Effector memory CD8-positive, alpha-beta T cell (primary cell): ENCODE measurements at regions not wholly inside any gene's neighbourhood (a gene's known extent, or its start where the extent isn't known, plus 50 kb on each side); places are given as distances from the start of the nearest gene placed in this dataset.

Source experiments
- ATAC-seq: fragments of 150-1000 bp; cut with Tn5 transposase; replicated peaks from 2 replicates; pipeline ENCODE4 v1.10.0; 2021; ENCODE audit warnings: mild to moderate bottlenecking, moderate library complexity
- DNase-seq, 3 experiments: peaks; one replicate each; pipeline ENCODE4 v3.0.0; 2021
- H3K27ac Mint-ChIP-seq, 2 donors: one replicate each; pipeline ENCODE4 v1.8.0; 2022; ENCODE audit warnings: mild to moderate bottlenecking in 2 of 2, mixed read lengths in 2 of 2, moderate library complexity in 2 of 2
- H3K27me3 Mint-ChIP-seq, 2 donors: one replicate each; pipeline ENCODE4 v1.8.0; 2022; ENCODE audit warnings: mixed read lengths in 2 of 2
- H3K36me3 Mint-ChIP-seq: one replicate; pipeline ENCODE4 v1.8.0; 2022; ENCODE audit warnings: mild to moderate bottlenecking, moderate library complexity, mixed read lengths; ENCODE audit not compliant: insufficient read depth
- H3K4me1 Mint-ChIP-seq, 2 donors: one replicate each; pipeline ENCODE4 v1.8.0; 2022; ENCODE audit warnings: low read depth in 2 of 2, mixed read lengths in 2 of 2
- H3K4me3 Mint-ChIP-seq, 2 donors: one replicate each; pipeline ENCODE4 v1.8.0; 2022; ENCODE audit warnings: mild to moderate bottlenecking in 2 of 2, mixed read lengths in 2 of 2, moderate library complexity in 2 of 2
- H3K9me3 Mint-ChIP-seq, 2 donors: one replicate each; pipeline ENCODE4 v1.8.0; 2022; ENCODE audit warnings: mixed read lengths in 2 of 2

DNA sequence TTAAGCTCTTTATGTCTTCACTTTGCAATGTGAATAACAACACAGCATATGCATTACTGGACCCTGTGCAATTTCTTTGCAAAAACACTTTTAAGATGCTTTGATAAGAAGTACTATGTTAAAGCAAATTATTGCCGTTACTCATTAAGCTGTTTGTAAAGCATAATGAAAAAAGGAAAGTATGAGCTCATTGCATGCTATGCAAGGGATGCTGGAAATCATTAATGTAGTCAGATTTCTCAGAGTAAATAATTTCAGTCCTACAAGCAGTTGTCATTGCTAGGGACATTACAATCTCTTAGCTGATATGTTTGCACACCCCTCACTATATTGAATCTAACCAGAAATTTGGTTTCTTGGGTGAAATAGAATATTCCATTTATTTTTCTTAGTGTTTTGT is 982.5 kb upstream of the ADGRL2 start:
- no peaks in the 10 kb centered on the region for H3K4me1 Mint-ChIP-seq
- no peak overlapping the region for H3K4me3 Mint-ChIP-seq
- no peak for ATAC-seq
- H3K27me3 Mint-ChIP-seq, result no peaks in the 10 kb centered on the region
- no peak for DNase-seq
- H3K27ac Mint-ChIP-seq, result no peak overlapping the region
- H3K9me3 Mint-ChIP-seq, result peaks cover 2 to 15% of the 10 kb centered on the region in 2 donors
- H3K36me3 Mint-ChIP-seq, result no peaks in the 10 kb centered on the region

DNA sequence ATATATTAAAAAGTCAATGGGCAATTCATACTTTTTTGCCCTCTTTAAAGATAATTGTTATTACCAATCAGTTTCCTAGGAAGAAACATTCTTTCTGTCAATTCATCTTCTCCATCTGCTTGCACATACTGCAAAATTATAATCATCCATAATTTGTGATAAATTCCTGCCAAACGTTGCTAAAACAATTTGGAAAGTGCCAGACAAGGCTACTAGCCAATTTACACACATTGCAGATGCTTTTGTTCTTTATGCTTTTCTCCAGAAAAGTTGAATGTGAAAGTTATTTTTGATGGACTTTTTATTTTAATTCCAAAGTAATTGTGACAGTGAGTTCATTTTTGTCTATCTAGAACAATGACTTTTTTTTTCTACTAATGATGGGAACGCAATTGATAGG is 992.8 kb upstream of the ADGRL2 start:
- Mint-ChIP-seq H3K36me3 (no peaks in the 10 kb centered on the region), H3K27ac (no peak overlapping the region), H3K4me3 (no peak overlapping the region), H3K9me3 (peaks cover 8 to 29% of the 10 kb centered on the region in 2 donors), H3K4me1 (no peaks in the 10 kb centered on the region), H3K27me3 (no peaks in the 10 kb centered on the region)
- no peak for ATAC-seq
- DNase-seq, result no peak

DNA sequence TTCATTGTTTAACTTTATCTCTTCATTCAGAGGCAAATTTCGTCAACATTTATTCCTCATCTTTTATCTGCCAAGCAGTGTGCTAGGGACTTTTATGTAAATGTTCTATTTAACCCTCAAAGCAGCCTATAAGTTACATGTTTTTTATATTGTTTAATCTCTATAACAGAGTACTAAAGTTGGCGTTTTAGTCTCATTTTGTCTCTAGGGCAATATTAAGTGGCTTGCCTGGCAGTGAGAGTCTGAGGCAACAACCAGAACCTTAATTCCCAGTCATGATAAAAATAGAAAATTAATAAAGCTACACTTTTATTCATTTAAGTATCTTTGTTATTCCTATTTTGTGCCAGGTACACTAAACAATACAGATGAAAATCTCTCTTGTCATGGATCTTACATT is 994.3 kb upstream of the ADGRL2 start:
- Mint-ChIP-seq H3K27ac (no peak overlapping the region), H3K4me3 (no peak overlapping the region), H3K27me3 (no peaks in the 10 kb centered on the region), H3K9me3 (peaks cover 8 to 20% of the 10 kb centered on the region in 2 donors), H3K36me3 (no peaks in the 10 kb centered on the region), H3K4me1 (no peaks in the 10 kb centered on the region)
- no peak for DNase-seq
- no peak for ATAC-seq

DNA sequence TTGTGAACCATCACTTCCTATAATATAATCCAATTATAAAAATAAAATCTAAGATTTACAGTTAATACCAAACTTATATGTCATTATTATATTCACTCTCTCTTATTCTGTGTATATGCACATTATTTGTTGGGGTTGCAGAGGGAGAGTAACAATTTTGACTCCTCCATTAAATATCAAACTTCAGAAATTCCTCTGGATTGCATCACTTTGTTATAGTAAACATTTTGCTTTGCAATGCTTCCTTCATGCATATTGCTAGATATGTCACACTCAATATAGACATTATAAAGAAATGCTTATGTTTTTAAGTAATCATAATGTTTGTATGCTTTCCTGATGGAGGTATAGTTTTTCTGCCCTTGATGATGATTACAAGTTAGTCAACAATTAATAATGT is 999.0 kb upstream of the ADGRL2 start:
- DNase-seq, result no peak
- no peak overlapping the region for H3K27ac Mint-ChIP-seq
- no peak for ATAC-seq
- H3K36me3 Mint-ChIP-seq, result no peaks in the 10 kb centered on the region
- H3K9me3 Mint-ChIP-seq, result peaks cover 2 to 3% of the 10 kb centered on the region in 2 donors
- H3K4me1 Mint-ChIP-seq, result no peaks in the 10 kb centered on the region
- no peaks in the 10 kb centered on the region for H3K27me3 Mint-ChIP-seq
- no peak overlapping the region for H3K4me3 Mint-ChIP-seq

DNA sequence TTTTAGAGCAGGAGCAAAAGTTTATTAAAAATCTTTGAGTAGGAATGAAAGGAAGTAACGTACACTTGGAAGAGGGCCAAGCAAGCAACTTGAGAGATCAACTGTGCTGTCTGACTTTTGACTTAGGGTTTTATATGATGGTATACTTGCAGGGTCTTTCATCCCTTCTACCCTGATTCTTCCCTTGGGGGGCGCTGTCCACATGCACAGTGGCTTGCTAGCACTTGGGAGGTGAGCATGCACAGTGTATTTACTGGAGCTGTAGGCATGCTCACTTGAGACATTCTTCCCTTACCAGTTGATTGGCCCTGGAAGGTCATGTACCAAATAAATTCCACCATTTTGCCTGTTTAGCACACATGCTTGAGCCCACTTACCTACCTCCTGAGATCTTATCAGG is 1001.3 kb upstream of the ADGRL2 start:
- no peaks in the 10 kb centered on the region for H3K4me1 Mint-ChIP-seq
- H3K4me3 Mint-ChIP-seq, result no peak overlapping the region
- H3K27ac Mint-ChIP-seq, result no peak overlapping the region
- H3K27me3 Mint-ChIP-seq, result no peaks in the 10 kb centered on the region
- DNase-seq (no peak), ATAC-seq (no peak)
- peaks cover 0 to 2% of the 10 kb centered on the region in 2 donors for H3K9me3 Mint-ChIP-seq
- no peaks in the 10 kb centered on the region for H3K36me3 Mint-ChIP-seq

DNA sequence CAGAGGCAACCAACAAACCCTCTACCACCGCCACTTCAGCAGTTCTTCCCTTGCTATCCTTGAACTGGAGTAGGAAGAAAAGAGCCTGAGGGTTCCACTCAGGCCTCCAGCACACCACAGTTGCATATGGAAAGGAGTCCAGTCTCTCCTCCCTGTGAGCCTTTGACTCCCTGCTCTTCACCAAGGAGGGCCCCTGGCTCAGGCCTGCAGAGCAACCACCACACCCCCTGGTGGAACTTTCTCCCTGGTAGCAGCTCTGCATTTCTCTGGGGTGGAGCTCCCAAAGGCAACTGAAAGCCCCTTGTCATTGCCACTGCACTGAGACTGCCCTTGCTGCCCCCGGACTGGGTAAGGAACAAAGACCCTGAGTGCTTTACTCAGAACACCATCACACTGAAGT is 1021.5 kb upstream of the ADGRL2 start:
- no peak overlapping the region for H3K4me3 Mint-ChIP-seq
- ATAC-seq (no peak), DNase-seq (no peak)
- H3K9me3 Mint-ChIP-seq, result peaks cover 9 to 34% of the 10 kb centered on the region in 2 donors
- H3K27me3 Mint-ChIP-seq, result no peaks in the 10 kb centered on the region
- no peaks in the 10 kb centered on the region for H3K36me3 Mint-ChIP-seq
- no peak overlapping the region for H3K27ac Mint-ChIP-seq
- no peaks in the 10 kb centered on the region for H3K4me1 Mint-ChIP-seq

DNA sequence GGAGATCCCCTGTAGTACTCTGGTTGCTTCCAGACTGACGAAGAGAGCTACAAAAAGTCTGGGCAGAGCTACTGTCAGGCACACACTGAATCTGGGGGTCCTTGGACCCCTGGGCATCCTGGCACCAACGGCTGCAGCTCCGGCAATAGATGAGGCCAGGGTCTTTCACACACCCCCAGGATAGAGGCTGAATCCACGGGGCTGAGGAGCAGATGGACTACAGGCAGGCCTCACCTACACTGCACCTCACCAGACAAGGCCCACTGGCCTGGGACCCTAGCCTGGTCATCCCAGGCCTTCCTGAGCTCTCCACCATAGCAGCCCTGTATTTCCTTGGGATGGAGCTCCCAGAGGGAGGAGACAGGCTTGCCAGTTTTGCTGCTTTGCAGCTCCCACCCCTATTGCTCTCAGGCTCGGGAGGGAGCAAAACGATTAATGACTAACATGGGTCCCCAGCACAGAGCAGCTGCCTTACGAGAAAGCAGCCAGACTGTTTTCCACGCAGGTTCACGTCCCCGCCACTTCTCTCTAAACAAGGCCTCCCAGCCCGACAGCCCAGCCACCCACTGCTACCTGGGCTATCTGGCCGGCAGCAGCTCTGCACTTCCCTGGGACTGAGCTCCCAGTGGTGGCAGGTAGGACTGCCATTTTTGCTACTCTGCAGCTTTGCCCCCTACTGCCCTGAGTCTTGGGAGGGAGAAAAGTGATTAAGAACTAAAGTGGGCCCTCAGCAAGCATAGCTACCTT is 1022.5 kb upstream of the ADGRL2 start:
- Mint-ChIP-seq H3K36me3 (no peaks in the 10 kb centered on the region), H3K27ac (no peak overlapping the region), H3K4me3 (no peak overlapping the region), H3K4me1 (no peaks in the 10 kb centered on the region), H3K9me3 (peaks cover 8 to 33% of the 10 kb centered on the region in 2 donors), H3K27me3 (no peaks in the 10 kb centered on the region)
- ATAC-seq (no peak), DNase-seq (no peak)

DNA sequence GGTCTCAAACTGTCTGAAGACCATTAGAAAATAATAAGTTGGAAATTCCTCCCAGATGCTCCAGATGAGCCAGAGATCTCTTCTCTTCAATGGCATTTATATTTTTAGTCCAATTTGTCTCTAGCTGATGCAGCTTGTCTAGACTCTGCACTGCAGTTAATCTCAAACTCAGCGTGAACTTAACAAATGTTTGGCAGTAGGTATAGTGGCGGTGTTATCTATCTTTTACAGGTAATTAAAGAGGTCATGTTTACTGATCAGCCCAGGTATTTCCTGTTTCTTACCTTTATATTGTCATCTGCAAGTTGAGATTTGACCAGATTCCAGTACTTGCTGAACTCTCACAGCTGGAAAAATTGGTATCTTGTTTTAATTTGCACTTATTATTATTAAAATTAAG is 1024.5 kb upstream of the ADGRL2 start:
- Mint-ChIP-seq H3K27me3 (no peaks in the 10 kb centered on the region), H3K27ac (no peak overlapping the region), H3K4me3 (no peak overlapping the region), H3K9me3 (peaks cover 4 to 16% of the 10 kb centered on the region in 2 donors), H3K4me1 (no peaks in the 10 kb centered on the region), H3K36me3 (no peaks in the 10 kb centered on the region)
- no peak for ATAC-seq
- no peak for DNase-seq

DNA sequence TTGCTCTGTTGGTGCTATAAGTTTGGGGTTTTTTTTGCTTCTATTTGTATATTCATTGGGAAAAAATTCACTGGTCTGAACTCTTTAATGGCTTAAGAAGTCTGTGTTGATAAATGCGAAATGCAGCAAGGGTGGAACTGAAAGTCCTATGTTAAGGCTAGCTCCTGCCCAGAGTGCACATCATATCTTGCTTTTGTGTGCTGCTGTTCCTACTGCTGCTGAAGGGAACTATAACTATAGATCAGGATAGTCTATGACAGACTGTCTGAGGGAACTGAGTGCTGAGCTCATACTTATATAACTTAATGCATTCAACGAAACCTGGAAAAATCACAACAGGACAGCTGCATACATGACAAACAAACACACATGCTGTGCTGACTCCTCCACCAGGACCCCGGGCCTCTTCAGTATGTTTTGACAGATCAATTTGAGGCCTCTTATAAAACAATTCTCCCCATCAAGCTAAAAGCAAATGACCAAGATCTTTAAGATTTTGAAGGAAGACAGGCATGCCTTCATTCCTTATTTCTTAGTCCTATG is 1031.5 kb upstream of the ADGRL2 start:
- H3K4me3 Mint-ChIP-seq, result no peak overlapping the region
- H3K4me1 Mint-ChIP-seq, result no peaks in the 10 kb centered on the region
- no peak overlapping the region for H3K27ac Mint-ChIP-seq
- peaks cover 0 to under 1% of the 10 kb centered on the region in 2 donors for H3K9me3 Mint-ChIP-seq
- ATAC-seq (no peak), DNase-seq (no peak)
- no peaks in the 10 kb centered on the region for H3K27me3 Mint-ChIP-seq
- no peaks in the 10 kb centered on the region for H3K36me3 Mint-ChIP-seq

DNA sequence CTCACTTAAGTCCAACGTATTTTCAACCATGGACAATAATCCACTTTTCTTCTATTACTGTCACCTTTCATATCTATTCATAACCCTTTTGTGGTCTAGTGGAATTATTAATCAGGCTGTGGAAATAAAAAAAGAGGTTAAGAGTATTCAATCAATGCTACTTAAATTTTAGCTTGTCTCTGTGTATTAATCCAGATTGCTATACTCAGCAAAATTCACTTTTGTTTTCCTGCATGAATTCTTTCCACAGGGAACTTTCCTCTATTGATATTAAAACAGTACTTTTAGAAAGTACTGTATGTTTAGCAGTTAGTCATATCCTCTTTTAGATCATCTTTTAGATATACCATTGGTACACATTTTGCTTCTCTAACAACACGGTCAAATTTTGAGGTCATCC is 1033.0 kb upstream of the ADGRL2 start:
- no peaks in the 10 kb centered on the region for H3K27me3 Mint-ChIP-seq
- no peak overlapping the region for H3K4me3 Mint-ChIP-seq
- no peak overlapping the region for H3K27ac Mint-ChIP-seq
- peaks cover 0 to 9% of the 10 kb centered on the region in 2 donors for H3K9me3 Mint-ChIP-seq
- H3K36me3 Mint-ChIP-seq, result no peaks in the 10 kb centered on the region
- ATAC-seq (no peak), DNase-seq (no peak)
- H3K4me1 Mint-ChIP-seq, result no peaks in the 10 kb centered on the region

DNA sequence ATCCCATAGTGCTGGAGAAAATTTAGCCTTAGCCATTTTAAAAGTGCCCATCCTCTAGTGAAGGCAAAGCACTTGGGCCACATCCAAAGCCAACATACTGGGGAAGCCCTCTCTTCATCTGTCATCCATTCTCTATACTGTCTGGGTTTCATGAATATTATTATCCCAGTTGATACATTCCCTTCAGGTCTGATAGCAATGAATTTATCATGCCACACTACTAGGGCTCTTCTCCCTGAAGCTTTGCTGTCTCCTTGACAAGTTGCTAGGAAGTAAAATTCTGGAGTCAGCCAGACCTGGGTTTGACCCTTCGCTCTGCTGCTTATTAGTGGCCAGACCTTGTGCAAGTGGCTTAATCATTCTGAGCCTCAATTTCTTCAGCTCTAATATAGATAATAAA is 1041.4 kb upstream of the ADGRL2 start:
- Mint-ChIP-seq H3K36me3 (no peaks in the 10 kb centered on the region), H3K9me3 (peaks cover 0 to 18% of the 10 kb centered on the region in 2 donors), H3K27me3 (no peaks in the 10 kb centered on the region), H3K4me3 (no peak overlapping the region), H3K27ac (no peak overlapping the region), H3K4me1 (no peaks in the 10 kb centered on the region)
- ATAC-seq, result no peak
- DNase-seq, result no peak

DNA sequence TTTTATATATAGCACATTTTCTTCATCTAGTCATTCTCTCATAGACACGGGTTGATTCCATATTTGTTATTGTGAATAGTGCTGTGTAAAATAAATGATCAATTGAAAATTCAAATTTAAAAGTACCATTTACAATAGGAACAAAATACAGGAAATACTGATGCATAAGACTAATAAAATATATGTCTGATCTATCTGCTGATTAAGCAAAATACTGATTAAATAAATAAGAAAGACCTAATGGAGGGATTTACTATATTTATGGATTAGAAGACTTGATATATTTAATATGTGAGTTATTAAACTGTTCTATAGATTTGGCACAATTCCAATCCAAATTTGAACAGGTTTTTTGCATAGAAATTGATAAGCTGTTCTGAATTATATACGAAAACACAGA is 1044.8 kb upstream of the ADGRL2 start:
- no peak overlapping the region for H3K4me3 Mint-ChIP-seq
- no peaks in the 10 kb centered on the region for H3K36me3 Mint-ChIP-seq
- peaks cover 3 to 11% of the 10 kb centered on the region in 2 donors for H3K9me3 Mint-ChIP-seq
- H3K4me1 Mint-ChIP-seq, result no peaks in the 10 kb centered on the region
- ATAC-seq, result no peak
- DNase-seq, result no peak
- H3K27me3 Mint-ChIP-seq, result no peaks in the 10 kb centered on the region
- H3K27ac Mint-ChIP-seq, result no peak overlapping the region

DNA sequence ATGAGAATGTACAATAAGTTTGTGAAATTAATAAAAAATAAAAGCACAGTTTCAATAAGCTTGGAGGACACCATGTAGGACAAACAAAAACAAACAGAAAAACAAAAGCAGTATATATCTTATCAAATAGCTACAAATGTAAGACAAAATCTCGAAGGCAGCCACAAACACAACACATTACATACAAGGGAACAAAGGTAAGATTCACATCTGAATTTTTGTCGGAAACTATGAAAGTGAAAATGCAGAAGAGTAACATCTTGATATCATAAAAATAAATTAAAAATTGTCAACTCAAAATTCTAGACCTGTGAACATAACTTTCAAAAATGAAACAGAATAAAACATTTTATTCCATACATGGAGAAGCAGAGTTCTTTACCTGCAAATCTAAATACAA is 1049.5 kb upstream of the ADGRL2 start:
- DNase-seq, result no peak

DNA sequence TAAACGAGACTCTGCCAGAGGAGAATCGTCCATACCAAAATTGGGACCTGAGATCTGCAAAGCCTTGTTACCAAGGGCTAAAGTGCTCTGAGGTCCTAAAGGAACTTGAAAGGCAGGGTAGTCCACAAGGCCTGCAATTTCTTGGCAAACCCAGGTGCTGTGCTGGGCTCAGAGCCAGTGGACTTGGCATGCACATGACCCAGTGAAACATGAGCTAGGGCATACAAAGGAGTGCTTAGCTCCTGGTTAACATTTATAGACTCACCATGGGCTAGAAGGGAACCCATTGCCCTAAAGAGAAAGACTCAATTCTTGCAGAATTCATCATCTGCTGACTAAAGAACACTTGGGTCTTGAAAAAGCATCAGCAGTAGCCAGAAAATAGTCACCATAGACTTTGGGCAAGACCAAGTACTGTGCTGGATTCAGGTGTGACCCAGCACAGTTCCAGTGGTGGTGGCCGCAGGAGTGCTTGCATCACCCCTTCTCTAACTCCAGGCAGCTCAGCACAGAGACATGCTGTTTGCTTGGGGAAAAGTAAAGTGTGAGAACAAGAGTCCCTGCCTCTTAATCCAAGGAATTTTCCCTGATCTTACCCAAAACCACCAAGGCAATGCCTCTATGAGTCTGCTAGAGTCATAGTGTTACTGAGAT is 1069.4 kb upstream of the ADGRL2 start:
- no peaks in the 10 kb centered on the region for H3K4me1 Mint-ChIP-seq
- H3K36me3 Mint-ChIP-seq, result no peaks in the 10 kb centered on the region
- no peak overlapping the region for H3K4me3 Mint-ChIP-seq
- ATAC-seq, result no peak
- H3K27ac Mint-ChIP-seq, result no peak overlapping the region
- DNase-seq, result no peak
- H3K27me3 Mint-ChIP-seq, result no peaks in the 10 kb centered on the region
- H3K9me3 Mint-ChIP-seq, result peaks cover 8 to 20% of the 10 kb centered on the region in 2 donors

More for the DNA sequence above, 1049.5 kb upstream of the ADGRL2 start:
- H3K27ac Mint-ChIP-seq, result no peak overlapping the region
- no peaks in the 10 kb centered on the region for H3K36me3 Mint-ChIP-seq
- no peak overlapping the region for H3K4me3 Mint-ChIP-seq
- H3K27me3 Mint-ChIP-seq, result no peaks in the 10 kb centered on the region
- H3K9me3 Mint-ChIP-seq, result peaks cover 8 to 10% of the 10 kb centered on the region in 2 donors
- no peaks in the 10 kb centered on the region for H3K4me1 Mint-ChIP-seq
- ATAC-seq, result no peak
